ENCODE measurements at regions not wholly inside any gene's neighbourhood (a gene's known extent, or its start where the extent isn't known, plus 50 kb on each side); places are given as distances from the start of the nearest gene placed in this dataset.

- no peak for TF ChIP-seq CEBPB (IDR thresholded peaks at IDR 0.05; ENCODE audit: low read depth)
- no peak for TF ChIP-seq YY1 (IDR thresholded peaks at IDR 0.05; ENCODE audit: extremely low read depth, insufficient replicate concordance, low read depth, low read length)
- TF ChIP-seq JUND (IDR thresholded peaks at IDR 0.05), result no peak
- TF ChIP-seq POLR2A (IDR thresholded peaks at IDR 0.05; ENCODE audit: borderline replicate concordance, extremely low read depth, insufficient read depth, insufficient read length), result no peak
- TF ChIP-seq SP1 (IDR thresholded peaks at IDR 0.05; ENCODE audit: low read depth), result no peak
These were observed 393.8 kb downstream of the TNS3 start (continued) for GRCh38 chr7:47188136-47188535.

DNA sequence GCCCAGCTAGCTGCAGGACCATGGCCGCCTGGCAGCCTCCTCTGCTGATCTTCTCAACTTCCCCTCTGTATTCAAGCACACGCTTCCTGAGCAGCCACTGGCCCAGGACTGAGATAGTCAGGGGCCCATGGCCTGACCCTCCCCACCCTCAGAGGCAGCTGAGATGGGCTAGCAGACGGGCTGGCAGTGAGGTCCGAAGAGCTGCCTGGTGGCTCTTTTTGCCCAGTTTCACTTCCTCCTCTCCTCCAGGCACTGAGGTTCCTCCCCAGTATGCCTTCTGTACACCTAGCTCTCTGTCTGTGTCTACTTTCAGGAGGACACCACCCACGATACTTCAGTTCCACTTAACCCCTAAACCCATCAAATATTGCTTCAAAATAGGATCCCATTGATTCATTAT, 395.6 kb downstream of the TNS3 start:
- H3K36me3 ChIP-seq (ENCODE audit: control insufficient read depth in 1 of 2, insufficient read depth in 2 of 2, low read length in 2 of 2), result no peaks in the 10 kb centered on the region
- no peaks in the 10 kb centered on the region for H4K20me1 ChIP-seq (ENCODE audit: insufficient read depth)
- no peak overlapping the region for H3K27ac ChIP-seq (ENCODE audit: low read depth, low read length)
- H2AFZ ChIP-seq (ENCODE audit: low read depth, low read length, poor library complexity, severe bottlenecking), result no peak overlapping the region
- TF ChIP-seq REST (IDR thresholded peaks at IDR 0.05; ENCODE audit: low read depth) (no peak), SP1 (IDR thresholded peaks at IDR 0.05; ENCODE audit: low read depth) (no peak)
- ATAC-seq (no peak), DNase-seq (ENCODE audit: low read depth, low spot score) (no peak)
- no peaks in the 10 kb centered on the region for H3K9me3 ChIP-seq (ENCODE audit: control insufficient read depth in 1 of 2, insufficient read depth in 1 of 2, low read depth in 1 of 2, low read length in 2 of 2)
- ChIA-PET POLR2A (no interaction called here), RAD21 (ENCODE audit: low non-redundant PET in 1 of 2, low total read pairs in 2 of 2, uncharacterized antibody in 2 of 2, unreplicated experiment in 2 of 2) (no interaction called here), CTCF (no interaction called here)
- H3K4me2 ChIP-seq (ENCODE audit: low read length), result no peak overlapping the region
- H3K9me2 ChIP-seq (ENCODE audit: insufficient read depth), result no peaks in the 10 kb centered on the region
- peaks cover 6% of the 10 kb centered on the region; the same call in 1 of the 2 replicates for H3K27me3 ChIP-seq (ENCODE audit: insufficient read depth, low read length)
- H3K4me1 ChIP-seq (ENCODE audit: control insufficient read depth in 1 of 2, insufficient read depth in 2 of 2, low read length in 2 of 2), result no peaks in the 10 kb centered on the region
- BruUV-seq (replicated peaks), result no TSS peak
- no peak overlapping the region for H3K9ac ChIP-seq (ENCODE audit: low read length)
- no peaks in the 10 kb centered on the region for H3K79me2 ChIP-seq (ENCODE audit: insufficient read depth, low read length)
- no peak overlapping the region for H3K4me3 ChIP-seq (replicated peaks in 1 of 2; ENCODE audit: low read depth in 1 of 2, low read length in 2 of 2)
- intact Hi-C loops (cut with micrococcal nuclease), result loop anchor here (10.0 kb wide), 1 partner anchor 1032 kb away; no protein-coding TSS in a partner anchor
